ENCODE measurements at regions not wholly inside any gene's neighbourhood (a gene's known extent, or its start where the extent isn't known, plus 50 kb on each side); places are given as distances from the start of the nearest gene placed in this dataset.

DNA sequence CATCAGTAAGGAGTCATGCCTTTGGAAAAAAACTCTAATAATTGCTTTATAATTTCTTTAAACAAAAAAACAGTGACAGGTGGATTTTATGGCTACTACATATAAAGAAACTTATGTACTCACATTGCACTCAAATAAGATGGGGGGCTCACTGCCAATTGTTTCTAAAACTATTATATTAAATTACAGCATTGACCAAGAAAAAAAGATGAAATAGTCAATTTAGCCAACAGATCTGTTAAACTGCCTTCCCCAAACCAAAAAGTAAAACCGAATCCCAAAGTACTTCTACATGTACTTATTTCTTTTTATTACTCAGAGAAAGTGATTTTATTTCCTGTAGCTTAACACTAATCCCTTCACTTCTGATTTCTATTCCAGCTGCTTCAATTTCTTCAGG, 716.8 kb upstream of the SLITRK5 start:
- TF ChIP-seq, protein P1, sequence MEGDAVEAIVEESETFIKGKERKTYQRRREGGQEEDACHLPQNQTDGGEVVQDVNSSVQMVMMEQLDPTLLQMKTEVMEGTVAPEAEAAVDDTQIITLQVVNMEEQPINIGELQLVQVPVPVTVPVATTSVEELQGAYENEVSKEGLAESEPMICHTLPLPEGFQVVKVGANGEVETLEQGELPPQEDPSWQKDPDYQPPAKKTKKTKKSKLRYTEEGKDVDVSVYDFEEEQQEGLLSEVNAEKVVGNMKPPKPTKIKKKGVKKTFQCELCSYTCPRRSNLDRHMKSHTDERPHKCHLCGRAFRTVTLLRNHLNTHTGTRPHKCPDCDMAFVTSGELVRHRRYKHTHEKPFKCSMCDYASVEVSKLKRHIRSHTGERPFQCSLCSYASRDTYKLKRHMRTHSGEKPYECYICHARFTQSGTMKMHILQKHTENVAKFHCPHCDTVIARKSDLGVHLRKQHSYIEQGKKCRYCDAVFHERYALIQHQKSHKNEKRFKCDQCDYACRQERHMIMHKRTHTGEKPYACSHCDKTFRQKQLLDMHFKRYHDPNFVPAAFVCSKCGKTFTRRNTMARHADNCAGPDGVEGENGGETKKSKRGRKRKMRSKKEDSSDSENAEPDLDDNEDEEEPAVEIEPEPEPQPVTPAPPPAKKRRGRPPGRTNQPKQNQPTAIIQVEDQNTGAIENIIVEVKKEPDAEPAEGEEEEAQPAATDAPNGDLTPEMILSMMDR (IDR thresholded peaks at IDR 0.05): no peak
- no peak for TF ChIP-seq POLR2A (IDR thresholded peaks at IDR 0.05)

Data from body of pancreas (tissue), 4 donors.